Glutamatergic neuron (in vitro differentiated cells): ENCODE measurements at regions not wholly inside any gene's neighbourhood (a gene's known extent, or its start where the extent isn't known, plus 50 kb on each side); places are given as distances from the start of the nearest gene placed in this dataset.

ENCODE experiments used
- DNase-seq: peaks from one replicate; pipeline ENCODE4 v3.0.0; 2022
- H3K27ac Mint-ChIP-seq: one replicate; pipeline ENCODE4 v1.8.0; 2020; ENCODE audit warnings: mild to moderate bottlenecking, mixed read lengths, inconsistent platforms; ENCODE audit not compliant: unreplicated experiment
- H3K27me3 Mint-ChIP-seq: one replicate; pipeline ENCODE4 v1.8.0; 2020; ENCODE audit warnings: mild to moderate bottlenecking, moderate library complexity, mixed read lengths, inconsistent platforms; ENCODE audit not compliant: unreplicated experiment
- H3K36me3 Mint-ChIP-seq: one replicate; pipeline ENCODE4 v1.8.0; 2020; ENCODE audit warnings: mild to moderate bottlenecking, mixed read lengths, inconsistent platforms; ENCODE audit not compliant: unreplicated experiment
- H3K4me1 Mint-ChIP-seq: one replicate; pipeline ENCODE4 v1.8.0; 2020; ENCODE audit warnings: mild to moderate bottlenecking, low read depth, mixed read lengths, inconsistent platforms; ENCODE audit not compliant: unreplicated experiment
- H3K4me3 Mint-ChIP-seq: one replicate; pipeline ENCODE4 v1.8.0; 2020; ENCODE audit warnings: mild to moderate bottlenecking, mixed read lengths, inconsistent platforms; ENCODE audit not compliant: unreplicated experiment
- H3K9me3 Mint-ChIP-seq: one replicate; pipeline ENCODE4 v1.8.0; 2020; ENCODE audit warnings: mild to moderate bottlenecking, moderate library complexity, mixed read lengths, inconsistent platforms; ENCODE audit not compliant: unreplicated experiment
- CTCF ChIP-seq: fragments of 200-600 bp; sonication (generic); IDR thresholded peaks from one replicate; pipeline ENCODE4 v1.5.0; 2021; ENCODE audit not compliant: partially characterized antibody, unreplicated experiment

GRCh38 chr17:17401271-17401781 lies 75.5 kb upstream of the MED9 start:
- H3K4me1 Mint-ChIP-seq, result peaks cover 36% of the 10 kb centered on the region
- H3K4me3 Mint-ChIP-seq, result no peak overlapping the region
- peaks cover 2% of the 10 kb centered on the region for H3K36me3 Mint-ChIP-seq
- H3K27me3 Mint-ChIP-seq, result peaks cover 9% of the 10 kb centered on the region
- DNase-seq, result no peak
- peak overlapping the region; percentile 43 for H3K27ac Mint-ChIP-seq
- H3K9me3 Mint-ChIP-seq, result peaks cover 6% of the 10 kb centered on the region
- peak; percentile 18 for TF ChIP-seq CTCF

- Mint-ChIP-seq H3K27ac (peak overlapping the region; percentile 87), H3K27me3 (peaks cover 9% of the 10 kb centered on the region), H3K4me1 (peaks cover 44% of the 10 kb centered on the region), H3K9me3 (peaks cover 6% of the 10 kb centered on the region), H3K36me3 (no peaks in the 10 kb centered on the region), H3K4me3 (peak overlapping the region; percentile 26)
- no peak for DNase-seq
- TF ChIP-seq CTCF, result no peak
Observed at GRCh38 chr17:17402558-17402957, 74.2 kb upstream of the MED9 start.

- peak overlapping the region; percentile 87 for H3K27ac Mint-ChIP-seq
- TF ChIP-seq CTCF, result no peak
- peak overlapping the region; percentile 30 for H3K4me3 Mint-ChIP-seq
- no peak for DNase-seq
- H3K9me3 Mint-ChIP-seq, result peaks cover 6% of the 10 kb centered on the region
- no peaks in the 10 kb centered on the region for H3K36me3 Mint-ChIP-seq
- H3K27me3 Mint-ChIP-seq, result peaks cover 10% of the 10 kb centered on the region
- peaks cover 44% of the 10 kb centered on the region for H3K4me1 Mint-ChIP-seq
Observed at GRCh38 chr17:17403065-17403464, 73.7 kb upstream of the MED9 start.

- no peak for TF ChIP-seq CTCF
- Mint-ChIP-seq H3K36me3 (no peaks in the 10 kb centered on the region), H3K4me1 (peaks cover 40% of the 10 kb centered on the region), H3K9me3 (peaks cover 6% of the 10 kb centered on the region), H3K27me3 (peaks cover 11% of the 10 kb centered on the region), H3K27ac (peak overlapping the region; percentile 87), H3K4me3 (no peak overlapping the region)
- DNase-seq, result peak; percentile 60
Observed at GRCh38 chr17:17403899-17404576, 72.8 kb upstream of the MED9 start.

GRCh38 chr17:17405673-17406072 lies 71.1 kb upstream of the MED9 start:
- peaks cover 6% of the 10 kb centered on the region for H3K9me3 Mint-ChIP-seq
- H3K4me1 Mint-ChIP-seq, result peaks cover 34% of the 10 kb centered on the region
- no peak overlapping the region for H3K4me3 Mint-ChIP-seq
- no peak for DNase-seq
- no peaks in the 10 kb centered on the region for H3K36me3 Mint-ChIP-seq
- peaks cover 9% of the 10 kb centered on the region for H3K27me3 Mint-ChIP-seq
- H3K27ac Mint-ChIP-seq, result no peak overlapping the region
- no peak for TF ChIP-seq CTCF
